ENCODE measurements at regions not wholly inside any gene's neighbourhood (a gene's known extent, or its start where the extent isn't known, plus 50 kb on each side); places are given as distances from the start of the nearest gene placed in this dataset.

GRCh38 chr14:22428700-22429291 lies 160.2 kb downstream of the DAD1 start:
- Mint-ChIP-seq H3K27me3 (ENCODE audit: low read depth) (peaks cover 65% of the 10 kb centered on the region), H3K36me3 (ENCODE audit: low read depth) (no peaks in the 10 kb centered on the region), H3K9me3 (no peaks in the 10 kb centered on the region), H3K27ac (ENCODE audit: unreplicated experiment) (no peak overlapping the region), H3K4me1 (peaks cover 19% of the 10 kb centered on the region), H3K4me3 (no peak overlapping the region)
- DNase-seq (ENCODE audit: low read depth, low spot score) = no peak
- no peak for TF ChIP-seq CTCF (conservative IDR thresholded peaks at IDR 0.05)

- Mint-ChIP-seq H3K27me3 (ENCODE audit: low read depth) (peaks cover 62% of the 10 kb centered on the region), H3K4me3 (peak overlapping the region; percentile 44), H3K36me3 (ENCODE audit: low read depth) (no peaks in the 10 kb centered on the region), H3K9me3 (no peaks in the 10 kb centered on the region), H3K4me1 (peaks cover 19% of the 10 kb centered on the region), H3K27ac (ENCODE audit: unreplicated experiment) (no peak overlapping the region)
- DNase-seq (ENCODE audit: low read depth, low spot score) = peak; percentile 11
- no peak for TF ChIP-seq CTCF (conservative IDR thresholded peaks at IDR 0.05)
Measured at GRCh38 chr14:22427771-22428231, 161.2 kb downstream of the DAD1 start.

GRCh38 chr14:22426711-22427110 lies 162.3 kb downstream of the DAD1 start:
- no peaks in the 10 kb centered on the region for H3K9me3 Mint-ChIP-seq
- no peak for TF ChIP-seq CTCF (conservative IDR thresholded peaks at IDR 0.05)
- no peak for DNase-seq (ENCODE audit: low read depth, low spot score)
- H3K4me1 Mint-ChIP-seq = peaks cover 19% of the 10 kb centered on the region
- H3K4me3 Mint-ChIP-seq = no peak overlapping the region
- peaks cover 60% of the 10 kb centered on the region for H3K27me3 Mint-ChIP-seq (ENCODE audit: low read depth)
- H3K27ac Mint-ChIP-seq (ENCODE audit: unreplicated experiment) = no peak overlapping the region
- no peaks in the 10 kb centered on the region for H3K36me3 Mint-ChIP-seq (ENCODE audit: low read depth)

GRCh38 chr14:22423958-22424357 lies 165.1 kb downstream of the DAD1 start:
- Mint-ChIP-seq H3K27ac (ENCODE audit: unreplicated experiment) (no peak overlapping the region), H3K4me1 (peaks cover 18% of the 10 kb centered on the region), H3K27me3 (ENCODE audit: low read depth) (peaks cover 72% of the 10 kb centered on the region), H3K36me3 (ENCODE audit: low read depth) (no peaks in the 10 kb centered on the region), H3K4me3 (no peak overlapping the region), H3K9me3 (no peaks in the 10 kb centered on the region)
- no peak for DNase-seq (ENCODE audit: low read depth, low spot score)
- TF ChIP-seq CTCF (conservative IDR thresholded peaks at IDR 0.05) = no peak

GRCh38 chr14:22422238-22422637 lies 166.8 kb downstream of the DAD1 start:
- peaks cover 2% of the 10 kb centered on the region for H3K4me1 Mint-ChIP-seq
- H3K27ac Mint-ChIP-seq (ENCODE audit: unreplicated experiment) = no peak overlapping the region
- H3K4me3 Mint-ChIP-seq = no peak overlapping the region
- DNase-seq (ENCODE audit: low read depth, low spot score) = no peak
- H3K36me3 Mint-ChIP-seq (ENCODE audit: low read depth) = no peaks in the 10 kb centered on the region
- H3K9me3 Mint-ChIP-seq = no peaks in the 10 kb centered on the region
- peaks cover 75% of the 10 kb centered on the region for H3K27me3 Mint-ChIP-seq (ENCODE audit: low read depth)
- no peak for TF ChIP-seq CTCF (conservative IDR thresholded peaks at IDR 0.05)

All from neural crest cell (in vitro differentiated cells).